Spleen (tissue), 7 donors: ENCODE measurements at regions not wholly inside any gene's neighbourhood (a gene's known extent, or its start where the extent isn't known, plus 50 kb on each side); places are given as distances from the start of the nearest gene placed in this dataset.

Source experiments
- CTCF ChIP-seq, 11 experiments: fragments of 200-600 bp in 7 of 11; fragments of 450-650 bp in 4 of 11; sonication (generic) in 4 of 11; IDR thresholded peaks in 8 of 11; conservative IDR thresholded peaks in 3 of 11; 1 replicate in 7 of 11; 2 replicates in 4 of 11; pipeline versions ENCODE4 v1.4.0 to v1.8.0; 2016 to 2021; ENCODE audit warnings: antibody characterized with exemption in 11 of 11, inconsistent platforms in 4 of 11, mild to moderate bottlenecking in 1 of 11
- POLR2A ChIP-seq, 3 donors: fragments of 450-650 bp; IDR thresholded peaks; one replicate each; pipeline ENCODE4 v1.5.1; 2017; ENCODE audit warnings: antibody characterized with exemption in 3 of 3, mild to moderate bottlenecking in 1 of 3
- POLR2AphosphoS5 ChIP-seq, 3 donors: sonication (generic); formaldehyde crosslinking; IDR thresholded peaks; one replicate each; pipeline ENCODE4 v1.5.1; 2017; ENCODE audit warnings: antibody characterized with exemption in 3 of 3
- donor health status: DM: no; HTN: no; CAD: no; lungs with moderate emphysema.
- donor health status: DM: no; HTN: no; CAD: no.
- donor health status: DM: no; HTN: no; CAD: no.

DNA sequence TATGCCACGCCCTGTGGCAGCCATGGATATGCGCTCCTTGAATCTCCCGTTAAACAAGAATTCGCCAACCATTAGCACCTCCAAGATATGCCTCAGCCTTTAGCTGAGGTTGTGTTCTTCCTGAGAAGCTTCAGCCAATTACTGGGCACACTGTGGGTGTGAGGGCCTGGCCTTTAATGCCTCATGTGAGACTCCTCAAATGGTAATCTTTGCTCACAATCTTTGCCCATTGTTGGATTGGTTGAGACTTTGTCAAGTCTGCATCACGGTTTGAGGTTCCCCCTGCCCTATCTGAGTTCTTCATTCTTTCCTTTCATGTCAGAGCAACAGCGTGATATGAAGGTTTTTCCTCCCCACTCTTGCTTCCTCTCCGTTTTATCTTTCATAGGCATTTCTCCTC lies 108.1 kb upstream of the CCDC54 start:
- TF ChIP-seq CTCF (IDR thresholded peaks at IDR 0.05 in 8 of 11, conservative IDR thresholded peaks at IDR 0.05 in 3 of 11): no peak
- TF ChIP-seq POLR2AphosphoS5 (IDR thresholded peaks at IDR 0.05): no peak
- no peak for TF ChIP-seq POLR2A (IDR thresholded peaks at IDR 0.05)
